ACC112 (cell line): ENCODE measurements at regions not wholly inside any gene's neighbourhood (a gene's known extent, or its start where the extent isn't known, plus 50 kb on each side); places are given as distances from the start of the nearest gene placed in this dataset.

Experiments
- H2AFZ ChIP-seq: fragments of 200-600 bp; sonication (generic); one replicate; pipeline ENCODE4 v1.6.0; 2017; ENCODE audit warnings: antibody characterized with exemption, low read length; ENCODE audit not compliant: unreplicated experiment
- H3K27ac ChIP-seq: fragments of 200-600 bp; sonication (generic); 2 replicates; pipeline ENCODE4 v1.5.1; 2014; ENCODE audit warnings: low read depth, mild to moderate bottlenecking, antibody characterized with exemption, low read length, moderate library complexity
- H3K27me3 ChIP-seq: fragments of 200-600 bp; sonication (generic); 2 replicates; pipeline ENCODE4 v1.6.1; 2014; ENCODE audit warnings: mild to moderate bottlenecking, antibody characterized with exemption, low read length, moderate library complexity, mixed read lengths; ENCODE audit not compliant: insufficient read depth
- H3K36me3 ChIP-seq: fragments of 200-600 bp; sonication (generic); 2 replicates; pipeline ENCODE4 v1.6.1; 2016; ENCODE audit warnings: mild to moderate bottlenecking, antibody characterized with exemption, low read length, moderate library complexity, mixed read lengths; ENCODE audit not compliant: insufficient read depth
- H3K4me1 ChIP-seq: fragments of 200-600 bp; sonication (generic); one replicate; pipeline ENCODE4 v1.6.1; 2016; ENCODE audit warnings: low read length, mixed read lengths; ENCODE audit not compliant: insufficient read depth, unreplicated experiment, control insufficient read depth
- H3K4me3 ChIP-seq: fragments of 200-600 bp; sonication (generic); 2 replicates; pipeline ENCODE4 v1.5.1; 2014; ENCODE audit warnings: mild to moderate bottlenecking, low read depth, low read length
- H3K79me2 ChIP-seq: fragments of 200-600 bp; sonication (generic); one replicate; pipeline ENCODE4 v1.6.0; 2016; ENCODE audit warnings: low read length; ENCODE audit not compliant: control insufficient read depth, unreplicated experiment, insufficient read depth

- H3K4me3 ChIP-seq, result no peak overlapping the region
- peaks cover 67% of the 10 kb centered on the region for H3K27me3 ChIP-seq
- no peak overlapping the region for H2AFZ ChIP-seq
- H3K4me1 ChIP-seq, result no peaks in the 10 kb centered on the region
- H3K36me3 ChIP-seq, result no peaks in the 10 kb centered on the region
- H3K27ac ChIP-seq, result no peak overlapping the region
- H3K79me2 ChIP-seq, result no peaks in the 10 kb centered on the region
Measured at GRCh38 chr15:59739557-59740186, 50.6 kb upstream of the BNIP2 start.
